ENCODE measurements at regions not wholly inside any gene's neighbourhood (a gene's known extent, or its start where the extent isn't known, plus 50 kb on each side); places are given as distances from the start of the nearest gene placed in this dataset.
"Not testable (repeated sequence)": the region's sequence is repeated elsewhere in the genome, so short reads cannot be mapped to it uniquely, and the experiment has no call there.

DNA sequence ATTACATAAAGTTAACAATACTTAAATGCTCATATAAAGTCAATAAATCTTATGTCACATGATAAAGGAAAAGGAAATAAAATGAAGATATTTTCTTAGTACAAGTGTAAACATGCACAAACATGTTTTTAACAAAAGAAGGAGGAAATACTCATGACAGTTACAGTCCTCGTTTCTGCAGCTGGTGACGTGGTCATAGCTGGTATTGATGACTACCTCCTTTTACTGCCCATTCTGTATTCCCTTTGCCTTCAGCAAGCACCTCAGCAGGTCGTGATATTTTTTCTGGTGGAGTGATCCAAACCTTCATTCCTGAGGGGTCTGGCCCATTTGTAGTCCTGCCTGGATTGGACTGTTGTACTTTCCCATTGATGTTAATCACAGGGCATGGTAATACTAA, 797.5 kb upstream of the PCDH10 start:
- DNase-seq: not testable (repeated sequence)

DNA sequence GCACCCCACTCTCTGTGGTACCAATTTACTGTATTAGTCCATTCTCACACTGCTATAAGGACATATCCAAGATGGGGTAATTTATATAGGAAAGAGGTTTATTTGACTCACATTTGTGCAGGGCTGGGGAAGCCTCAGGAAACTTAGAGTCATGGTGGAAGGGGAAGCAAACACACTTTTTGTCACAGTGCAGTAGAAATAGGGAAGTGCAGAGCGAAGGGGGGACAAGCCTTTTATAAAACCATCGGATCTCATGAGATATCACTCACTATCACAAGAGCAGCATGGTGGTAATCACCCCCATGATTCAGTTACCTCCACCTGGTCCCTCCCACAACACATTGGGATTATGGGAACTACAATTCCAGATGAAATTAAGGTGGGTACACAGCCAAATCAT, 766.9 kb upstream of the PCDH10 start:
- no peak for DNase-seq

GRCh38 chr4:132383571-132384199, 765.4 kb upstream of the PCDH10 start:
- DNase-seq: no peak

- DNase-seq: no peak
These were observed 764.4 kb upstream of the PCDH10 start for GRCh38 chr4:132384709-132385108.

GRCh38 chr4:132386130-132386529, 763.0 kb upstream of the PCDH10 start:
- no peak for DNase-seq

GRCh38 chr4:132387060-132387459, 762.0 kb upstream of the PCDH10 start:
- DNase-seq: no peak

DNA sequence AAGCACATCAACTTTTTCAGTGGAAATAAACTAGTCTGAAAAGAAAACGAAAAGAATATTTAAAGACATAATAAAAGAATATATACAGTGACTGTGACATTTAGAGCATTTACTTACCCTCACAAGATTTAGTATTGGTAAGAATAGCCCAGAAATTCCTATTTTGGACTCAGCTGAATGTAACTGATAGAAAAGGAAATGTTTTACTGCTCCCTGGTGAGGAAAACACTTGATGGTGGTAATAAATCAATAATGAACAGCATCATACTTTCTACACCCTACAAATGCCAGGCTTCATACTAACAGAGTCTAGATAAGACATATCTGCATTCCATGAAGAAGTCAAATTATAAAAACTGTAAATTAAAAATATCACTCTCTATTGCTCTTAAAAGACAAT, 753.5 kb upstream of the PCDH10 start:
- DNase-seq: no peak

DNA sequence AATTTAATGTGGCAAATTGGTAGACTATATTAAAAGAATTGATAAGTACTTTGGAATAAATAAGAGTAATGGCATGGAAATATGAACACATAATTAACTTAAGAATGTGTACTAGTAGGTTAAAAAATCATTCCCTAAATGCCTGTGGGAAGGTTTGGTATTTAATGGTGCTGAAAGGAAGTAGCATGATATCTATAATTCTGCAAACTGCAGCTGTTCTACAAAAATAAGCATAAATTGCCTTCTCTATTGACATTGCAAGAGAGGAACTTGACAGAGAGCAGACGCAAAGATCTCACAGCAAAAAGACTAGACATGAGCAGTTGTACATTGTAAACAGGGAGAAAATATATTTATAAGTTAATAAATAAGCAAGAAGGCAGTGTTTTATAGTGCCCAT, 752.5 kb upstream of the PCDH10 start:
- DNase-seq: no peak

GRCh38 chr4:132417220-132417619, 731.9 kb upstream of the PCDH10 start:
- DNase-seq: no peak

DNA sequence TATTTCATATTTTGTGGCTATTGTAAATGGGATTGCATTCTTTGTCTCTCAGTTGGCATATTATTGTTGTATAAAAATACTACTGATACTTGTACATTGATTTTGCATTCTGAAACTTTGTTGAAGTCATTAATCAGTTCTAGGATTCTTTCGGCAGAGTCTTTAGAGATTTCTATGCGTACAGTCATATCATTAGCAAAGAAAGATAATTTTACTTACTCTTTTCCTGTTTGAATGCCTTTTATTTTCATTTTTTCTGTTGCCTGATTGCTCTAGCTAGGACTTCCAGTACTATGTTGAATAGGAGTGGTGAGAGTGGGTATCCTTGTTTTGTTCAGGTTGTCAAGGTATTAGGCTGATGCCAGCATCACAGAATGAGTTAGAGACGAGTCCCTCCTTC, 722.0 kb upstream of the PCDH10 start:
- no peak for DNase-seq

- no peak for DNase-seq
These were observed 712.0 kb upstream of the PCDH10 start for GRCh38 chr4:132437117-132437516.

DNA sequence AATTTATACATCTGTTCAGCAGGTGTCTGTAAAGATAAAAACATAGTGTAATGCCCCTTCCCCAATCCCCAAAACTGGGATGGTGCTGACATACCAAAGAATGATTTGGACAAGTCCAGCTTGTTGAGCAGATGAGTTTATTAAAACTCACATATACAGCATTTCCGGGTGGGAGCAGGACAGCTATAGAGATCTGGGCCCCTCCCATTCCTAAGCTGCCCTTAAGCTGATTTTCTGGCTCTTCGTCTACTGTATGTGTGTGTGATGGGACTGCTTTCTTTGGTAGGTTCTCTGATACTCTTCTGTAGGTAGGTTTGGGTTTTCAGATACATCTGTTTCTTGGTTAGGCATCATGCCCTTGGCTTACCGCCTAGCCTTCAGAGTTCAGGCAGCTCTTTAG, 703.7 kb upstream of the PCDH10 start:
- DNase-seq: no peak

DNA sequence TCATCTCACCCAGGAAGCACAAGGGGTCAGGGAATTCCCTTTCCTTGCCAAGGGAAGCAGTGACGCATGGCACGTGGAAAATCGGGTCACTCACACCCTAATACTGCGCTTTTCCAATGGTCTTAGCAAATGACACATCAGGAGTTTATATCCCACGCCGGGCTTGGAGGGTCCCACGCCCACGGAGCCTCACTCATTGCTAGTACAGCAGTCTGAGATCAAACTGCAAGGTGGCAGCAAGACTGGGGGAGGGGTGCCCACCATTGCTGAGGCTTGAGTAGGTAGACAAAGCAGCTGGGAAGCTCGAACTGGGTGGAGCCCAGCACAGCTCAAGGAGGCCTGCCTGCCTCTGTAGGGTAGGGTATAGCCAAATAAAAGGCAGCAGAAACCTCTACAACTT, 691.1 kb upstream of the PCDH10 start:
- not testable (repeated sequence) for DNase-seq

- no peak for DNase-seq
These were observed 669.6 kb upstream of the PCDH10 start for GRCh38 chr4:132479543-132479942.

DNA sequence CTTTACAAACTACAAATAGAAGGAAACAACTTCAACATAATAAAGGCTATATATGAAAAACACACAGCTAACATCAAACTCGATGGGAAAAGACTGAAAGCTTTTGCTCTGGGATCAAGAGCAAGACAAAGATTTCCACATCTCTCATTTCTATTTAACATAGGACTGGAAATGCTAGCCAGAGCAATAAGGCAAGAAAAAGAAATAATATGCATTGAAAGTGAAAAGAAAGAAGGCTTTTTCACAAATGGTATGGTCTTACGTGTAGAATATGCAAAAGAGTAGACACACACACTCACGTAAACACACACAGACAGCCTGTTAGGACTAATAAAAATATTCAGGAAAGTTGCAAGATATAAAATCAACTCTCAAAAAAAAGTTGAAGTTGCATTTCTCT, 660.5 kb upstream of the PCDH10 start:
- DNase-seq: no peak

GRCh38 chr4:132493476-132493875, 655.6 kb upstream of the PCDH10 start:
- DNase-seq: no peak

GRCh38 chr4:132495267-132495812, 653.8 kb upstream of the PCDH10 start:
- not testable (repeated sequence) for DNase-seq

- no peak for DNase-seq
These were observed 650.9 kb upstream of the PCDH10 start for GRCh38 chr4:132498215-132498614.

DNA sequence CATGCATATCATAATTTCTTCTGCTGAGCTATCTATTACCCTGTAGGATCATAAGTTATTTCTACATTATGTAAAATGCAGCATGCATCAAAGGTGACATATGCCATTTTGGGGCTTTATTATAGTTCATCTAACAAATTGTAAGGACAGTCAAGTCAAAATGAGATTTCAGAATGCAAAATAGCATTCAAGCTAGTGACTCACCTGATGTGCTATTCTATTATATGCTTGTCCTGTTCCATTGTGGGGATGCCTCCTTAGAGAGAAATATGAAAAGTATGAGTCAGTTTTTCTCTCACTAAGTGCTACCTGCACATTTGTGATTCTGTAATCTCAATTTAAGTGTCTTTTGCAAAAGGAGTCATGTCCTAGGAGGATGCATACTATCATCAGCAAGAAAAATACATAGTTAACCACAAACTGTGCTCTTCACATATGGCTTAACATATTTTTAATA, 647.0 kb upstream of the PCDH10 start:
- DNase-seq: no peak

- DNase-seq: no peak
These were observed 644.7 kb upstream of the PCDH10 start for GRCh38 chr4:132504438-132504837.

GRCh38 chr4:132506568-132506967, 642.5 kb upstream of the PCDH10 start:
- DNase-seq: no peak

- no peak for DNase-seq
These were observed 635.6 kb upstream of the PCDH10 start for GRCh38 chr4:132513491-132513890.

- DNase-seq: no peak
These were observed 622.4 kb upstream of the PCDH10 start for GRCh38 chr4:132526652-132527051.

DNA sequence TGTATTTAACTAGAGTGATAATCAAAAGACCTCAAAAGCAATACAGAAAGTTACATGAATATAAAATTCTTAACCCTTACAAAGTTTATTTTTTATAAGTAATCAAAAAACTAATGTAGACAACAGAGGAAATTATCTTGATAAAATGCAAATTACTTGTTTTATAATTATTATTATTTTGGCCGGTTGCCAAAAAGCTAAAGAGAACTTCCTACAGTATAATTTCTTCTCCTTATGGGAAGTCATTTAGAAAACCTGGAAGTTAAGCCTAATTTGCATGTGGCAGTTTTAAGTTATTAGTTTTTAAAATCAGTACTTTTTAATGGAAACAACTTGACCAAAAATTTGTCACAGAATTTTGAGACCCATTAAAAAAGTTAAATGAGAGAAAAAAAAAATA, 621.3 kb upstream of the PCDH10 start:
- no peak for DNase-seq

Measured in hypothalamus (tissue), 51 donors.